B cell (primary cell): ENCODE measurements at regions not wholly inside any gene's neighbourhood (a gene's known extent, or its start where the extent isn't known, plus 50 kb on each side); places are given as distances from the start of the nearest gene placed in this dataset.

Experiments
- ATAC-seq: fragments of 200-7000 bp; cut with Tn5 transposase; one replicate; pipeline ENCODE4 v1.10.0; 2021; ENCODE audit warnings: low read depth, mild to moderate bottlenecking, moderate number of reproducible peaks, moderate library complexity
- CTCF ChIA-PET: fragments of 350-600 bp; sonication (Branson Sonifier 250); formaldehyde crosslinking; loops from one replicate; lab custom pipeline; 2021; ENCODE audit warnings: antibody characterized with exemption, inconsistent platforms; lab: Charles Lee
- POLR2A ChIA-PET: fragments of 350-600 bp; sonication (Branson Sonifier 250); formaldehyde crosslinking; loops from one replicate; lab custom pipeline; 2021; ENCODE audit warnings: antibody characterized with exemption; lab: Charles Lee
- DNase-seq: peaks from one replicate; pipeline ENCODE4 v3.0.0; 2013
- H2AFZ ChIP-seq: 2 replicates; pipeline ENCODE4 v1.6.1; 2012; ENCODE audit warnings: mild to moderate bottlenecking, low read depth, low read length; ENCODE audit not compliant: insufficient read depth, poor library complexity, severe bottlenecking
- H3K27ac ChIP-seq, 2 donors: 1 replicate in 1 of 2; 2 replicates in 1 of 2; pipeline ENCODE4 v1.5.1; 2012 to 2013; ENCODE audit warnings: low read length in 2 of 2, mild to moderate bottlenecking in 2 of 2, moderate library complexity in 1 of 2
- H3K27me3 ChIP-seq, 4 experiments: fragments of 200-600 bp in 1 of 4; sonication (generic) in 1 of 4; replicated peaks in 1 of 4; 1 replicate in 2 of 4; 2 replicates in 2 of 4; pipeline versions ENCODE4 v1.6.1 to v1.7.0; 2013 to 2016; ENCODE audit warnings: low read length in 3 of 4, mild to moderate bottlenecking in 2 of 4, mixed read lengths in 1 of 4, moderate library complexity in 1 of 4; ENCODE audit not compliant: insufficient read depth in 4 of 4, control insufficient read depth in 3 of 4; ENCODE audit errors: control extremely low read depth in 1 of 4
- H3K36me3 ChIP-seq, 2 experiments: replicated peaks in 1 of 2; 1 replicate in 1 of 2; 2 replicates in 1 of 2; pipeline versions ENCODE4 v1.6.1 to v1.7.1; 2013; ENCODE audit warnings: low read length in 1 of 2; ENCODE audit not compliant: insufficient read depth in 2 of 2, control insufficient read depth in 1 of 2; ENCODE audit errors: control extremely low read depth in 1 of 2, extremely low read depth in 1 of 2
- H3K4me1 ChIP-seq, 2 donors: fragments of 200-600 bp in 1 of 2; sonication (generic) in 1 of 2; 1 replicate in 1 of 2; 2 replicates in 1 of 2; pipeline versions ENCODE4 v1.5.1 to v1.6.1; 2013 to 2017; ENCODE audit warnings: low read length in 2 of 2; ENCODE audit not compliant: control insufficient read depth in 2 of 2, insufficient read depth in 2 of 2
- H3K4me2 ChIP-seq: replicated peaks from 2 replicates; pipeline ENCODE3; 2012; ENCODE audit warnings: mild to moderate bottlenecking, low read depth, low read length; ENCODE audit not compliant: poor library complexity, severe bottlenecking
- H3K4me3 ChIP-seq, 5 experiments: fragments of 200-600 bp in 1 of 5; sonication (generic) in 1 of 5; 1 replicate in 3 of 5; 2 replicates in 2 of 5; pipeline versions ENCODE4 v1.5.1 to v1.7.0; 2011 to 2016; ENCODE audit warnings: low read length in 4 of 5, mild to moderate bottlenecking in 4 of 5, low read depth in 2 of 5, control low read depth in 1 of 5, moderate library complexity in 1 of 5; ENCODE audit not compliant: insufficient read depth in 1 of 5; ENCODE audit errors: control extremely low read depth in 1 of 5, extremely low read depth in 1 of 5
- H3K79me2 ChIP-seq: fragments of 200-600 bp; sonication (generic); one replicate; pipeline ENCODE4 v1.6.0; 2016; ENCODE audit warnings: low read length; ENCODE audit not compliant: control insufficient read depth, insufficient read depth
- H3K9ac ChIP-seq: fragments of 200-600 bp; sonication (generic); 2 replicates; pipeline ENCODE4 v1.6.1; 2017; ENCODE audit warnings: mild to moderate bottlenecking, low read length, moderate library complexity
- H3K9me3 ChIP-seq, 3 donors: one replicate each; pipeline versions ENCODE4 v1.6.1 to v1.7.1; 2013; ENCODE audit warnings: low read length in 2 of 3; ENCODE audit not compliant: control insufficient read depth in 2 of 3, insufficient read depth in 1 of 3; ENCODE audit errors: control extremely low read depth in 1 of 3
- H4K20me1 ChIP-seq: 2 replicates; pipeline ENCODE4 v1.6.0; 2012; ENCODE audit warnings: mild to moderate bottlenecking, low read length; ENCODE audit not compliant: insufficient read depth, control insufficient read depth, poor library complexity, severe bottlenecking
- H3K27ac Mint-ChIP-seq: one replicate; pipeline ENCODE4 v1.8.0; 2021; ENCODE audit warnings: mixed read lengths
- H3K27me3 Mint-ChIP-seq: one replicate; pipeline ENCODE4 v1.8.0; 2021; ENCODE audit warnings: mixed read lengths
- H3K4me1 Mint-ChIP-seq: one replicate; pipeline ENCODE4 v1.8.0; 2021; ENCODE audit warnings: mixed read lengths
- H3K4me3 Mint-ChIP-seq: one replicate; pipeline ENCODE4 v1.8.0; 2021; ENCODE audit warnings: mixed read lengths
- H3K9me3 Mint-ChIP-seq: one replicate; pipeline ENCODE4 v1.8.0; 2022; ENCODE audit warnings: mixed read lengths; ENCODE audit not compliant: insufficient read depth
- EZH2 ChIP-seq: IDR thresholded peaks from 2 replicates; pipeline ENCODE4 v1.6.1; 2012; ENCODE audit warnings: borderline replicate concordance, low read depth, mild to moderate bottlenecking, moderate library complexity, low read length; ENCODE audit not compliant: insufficient read depth, poor library complexity, severe bottlenecking
- WGBS: methylation state at CpG from one replicate; pipeline ENCODE4 v1.1.5; 2013; ENCODE audit warnings: missing lambda C conversion rate; ENCODE audit not compliant: insufficient coverage; 5-methylcytosine and 5-hydroxymethylcytosine counted together
- intact Hi-C: fragments of 100-400 bp; cut with micrococcal nuclease; formaldehyde crosslinking; loops from one replicate; pipeline ENCODE4 v1.10.0; 2022
- TF ChIP-seq, protein P1 (sequence below): fragments of 200-600 bp; IDR thresholded peaks from one replicate; pipeline ENCODE4 v1.8.0; 2022; ENCODE audit warnings: antibody characterized with exemption, mild to moderate bottlenecking

DNA sequence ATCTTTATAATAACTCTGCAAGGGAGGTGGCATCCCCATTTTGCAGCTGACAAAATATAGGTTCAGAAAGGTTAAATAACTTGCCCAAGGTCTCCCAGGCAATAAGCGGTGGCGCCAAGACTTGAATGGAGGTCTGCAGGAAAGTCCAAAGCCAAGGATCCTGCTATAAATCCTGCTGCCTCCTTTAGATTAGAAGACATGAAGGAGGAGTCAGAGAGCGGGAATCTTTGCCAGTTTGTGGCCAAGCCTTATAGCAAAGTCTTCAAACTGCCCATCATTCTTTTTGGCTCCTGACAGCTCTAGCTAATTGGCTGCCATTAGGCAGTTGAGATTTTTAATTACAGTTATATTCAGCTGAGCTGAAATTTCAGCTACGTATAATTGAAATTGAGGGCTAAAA lies 114.3 kb downstream of the C1D start:
- H3K27ac Mint-ChIP-seq: no peak overlapping the region
- Histone ChIP-seq H3K27ac (no peak overlapping the region), H3K9ac (no peak overlapping the region), H3K9me3 (no peaks in the 10 kb centered on the region), H3K36me3 (no peaks in the 10 kb centered on the region), H2AFZ (no peak overlapping the region), H3K27me3 (no peaks in the 10 kb centered on the region), H3K79me2 (no peaks in the 10 kb centered on the region), H3K4me2 (no peak overlapping the region), H4K20me1 (no peaks in the 10 kb centered on the region), H3K4me1 (no peaks in the 10 kb centered on the region), H3K4me3 (no peak overlapping the region)
- peaks cover 12% of the 10 kb centered on the region for H3K27me3 Mint-ChIP-seq
- no peaks in the 10 kb centered on the region for H3K9me3 Mint-ChIP-seq
- H3K4me3 Mint-ChIP-seq: no peak overlapping the region
- ATAC-seq (no peak), DNase-seq (no peak)
- intact Hi-C loops: no loop called here
- CTCF ChIA-PET: no interaction called here
- WGBS: 93% methylated on average over 2 of the region's 4 CpGs
- POLR2A ChIA-PET: no interaction called here
- peaks cover 6% of the 10 kb centered on the region for H3K4me1 Mint-ChIP-seq
- TF ChIP-seq, protein P1, sequence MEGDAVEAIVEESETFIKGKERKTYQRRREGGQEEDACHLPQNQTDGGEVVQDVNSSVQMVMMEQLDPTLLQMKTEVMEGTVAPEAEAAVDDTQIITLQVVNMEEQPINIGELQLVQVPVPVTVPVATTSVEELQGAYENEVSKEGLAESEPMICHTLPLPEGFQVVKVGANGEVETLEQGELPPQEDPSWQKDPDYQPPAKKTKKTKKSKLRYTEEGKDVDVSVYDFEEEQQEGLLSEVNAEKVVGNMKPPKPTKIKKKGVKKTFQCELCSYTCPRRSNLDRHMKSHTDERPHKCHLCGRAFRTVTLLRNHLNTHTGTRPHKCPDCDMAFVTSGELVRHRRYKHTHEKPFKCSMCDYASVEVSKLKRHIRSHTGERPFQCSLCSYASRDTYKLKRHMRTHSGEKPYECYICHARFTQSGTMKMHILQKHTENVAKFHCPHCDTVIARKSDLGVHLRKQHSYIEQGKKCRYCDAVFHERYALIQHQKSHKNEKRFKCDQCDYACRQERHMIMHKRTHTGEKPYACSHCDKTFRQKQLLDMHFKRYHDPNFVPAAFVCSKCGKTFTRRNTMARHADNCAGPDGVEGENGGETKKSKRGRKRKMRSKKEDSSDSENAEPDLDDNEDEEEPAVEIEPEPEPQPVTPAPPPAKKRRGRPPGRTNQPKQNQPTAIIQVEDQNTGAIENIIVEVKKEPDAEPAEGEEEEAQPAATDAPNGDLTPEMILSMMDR: no peak
- no peak for TF ChIP-seq EZH2

DNA sequence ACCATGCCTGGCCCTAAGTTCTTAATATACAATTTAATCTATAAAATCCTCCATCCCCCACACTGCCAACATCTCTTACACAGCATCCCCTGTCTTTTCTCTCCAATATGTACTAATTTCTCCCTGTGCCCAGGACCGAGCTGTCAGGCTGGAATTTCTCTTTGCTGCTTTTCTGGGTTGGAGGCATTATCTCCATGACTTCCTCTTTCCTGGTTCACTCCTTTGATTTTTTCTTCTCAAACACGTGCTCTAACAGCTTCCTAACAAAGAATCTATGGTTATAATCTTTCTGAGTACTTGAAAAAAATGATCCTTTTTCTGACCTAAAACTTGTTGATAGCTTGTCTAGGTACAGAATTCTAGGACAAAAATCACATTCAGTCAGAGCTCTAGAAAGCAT lies 112.8 kb downstream of the C1D start:
- POLR2A ChIA-PET: no interaction called here
- H3K4me1 Mint-ChIP-seq: peaks cover 6% of the 10 kb centered on the region

More for the DNA sequence above, 112.8 kb downstream of the C1D start:
- no peaks in the 10 kb centered on the region for H3K27me3 ChIP-seq
- 50% methylated on average over 1 of the region's 2 CpGs for WGBS
- H2AFZ ChIP-seq: no peak overlapping the region
- H3K4me2 ChIP-seq: no peak overlapping the region
- Mint-ChIP-seq H3K27me3 (peaks cover 17% of the 10 kb centered on the region), H3K27ac (no peak overlapping the region), H3K9me3 (no peaks in the 10 kb centered on the region), H3K4me3 (no peak overlapping the region)
- H3K4me1 ChIP-seq: no peaks in the 10 kb centered on the region
- ATAC-seq: no peak
- H3K27ac ChIP-seq: no peak overlapping the region
- no peaks in the 10 kb centered on the region for H3K9me3 ChIP-seq
- no peaks in the 10 kb centered on the region for H3K79me2 ChIP-seq
- intact Hi-C loops: no loop called here
- no peak for DNase-seq
- H4K20me1 ChIP-seq: no peaks in the 10 kb centered on the region
- CTCF ChIA-PET: no interaction called here
- TF ChIP-seq EZH2: no peak
- TF ChIP-seq, protein P1: no peak
- no peak overlapping the region for H3K4me3 ChIP-seq
- H3K9ac ChIP-seq: no peak overlapping the region
- H3K36me3 ChIP-seq: no peaks in the 10 kb centered on the region
